ENCODE measurements at regions not wholly inside any gene's neighbourhood (a gene's known extent, or its start where the extent isn't known, plus 50 kb on each side); places are given as distances from the start of the nearest gene placed in this dataset.

GRCh38 chr2:129606496-129607270 lies 372.8 kb upstream of the RAB6C start:
- Histone ChIP-seq H3K27me3 (replicated peaks; ENCODE audit: control insufficient read depth, insufficient read depth, low read length, poor library complexity, severe bottlenecking) (no peaks in the 10 kb centered on the region), H3K4me3 (ENCODE audit: insufficient read depth, low read depth, low read length, poor library complexity, severe bottlenecking) (no peak overlapping the region), H3K4me1 (ENCODE audit: control insufficient read depth, insufficient read depth, low read length, poor library complexity, severe bottlenecking) (no peaks in the 10 kb centered on the region), H3K36me3 (ENCODE audit: control insufficient read depth, insufficient read depth, low read length) (no peaks in the 10 kb centered on the region), H3K27ac (ENCODE audit: insufficient read depth, low read length, poor library complexity, severe bottlenecking) (no peak overlapping the region), H3K9me3 (ENCODE audit: control insufficient read depth, low read length) (no peaks in the 10 kb centered on the region)
- no peak for DNase-seq

DNA sequence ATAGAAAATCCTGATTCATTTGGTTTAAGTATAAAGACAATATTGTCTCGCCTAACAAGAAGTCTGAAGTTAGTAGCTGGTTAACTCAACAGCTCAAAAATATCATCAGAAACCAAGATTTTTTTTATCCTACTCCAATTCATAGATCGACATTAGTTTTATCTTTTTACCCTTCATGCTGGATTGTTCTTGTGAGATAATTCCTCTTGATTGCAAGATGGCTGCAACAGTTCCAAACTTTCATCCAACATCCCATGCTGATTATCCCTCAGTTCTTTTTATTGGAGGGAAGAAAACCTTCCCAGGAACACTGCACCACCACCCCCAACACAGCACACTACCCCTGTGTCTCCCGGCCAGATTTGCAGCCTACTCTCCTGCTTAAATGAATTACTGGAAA lies 370.2 kb upstream of the RAB6C start:
- DNase-seq: no peak
- H3K27me3 ChIP-seq (replicated peaks; ENCODE audit: control insufficient read depth, insufficient read depth, low read length, poor library complexity, severe bottlenecking): no peaks in the 10 kb centered on the region
- no peaks in the 10 kb centered on the region for H3K4me1 ChIP-seq (ENCODE audit: control insufficient read depth, insufficient read depth, low read length, poor library complexity, severe bottlenecking)
- H3K9me3 ChIP-seq (ENCODE audit: control insufficient read depth, low read length): no peaks in the 10 kb centered on the region
- H3K36me3 ChIP-seq (ENCODE audit: control insufficient read depth, insufficient read depth, low read length): no peaks in the 10 kb centered on the region
- no peak overlapping the region for H3K27ac ChIP-seq (ENCODE audit: insufficient read depth, low read length, poor library complexity, severe bottlenecking)
- H3K4me3 ChIP-seq (ENCODE audit: insufficient read depth, low read depth, low read length, poor library complexity, severe bottlenecking): no peak overlapping the region

- DNase-seq: no peak
- Histone ChIP-seq H3K4me3 (ENCODE audit: insufficient read depth, low read depth, low read length, poor library complexity, severe bottlenecking) (no peak overlapping the region), H3K27ac (ENCODE audit: insufficient read depth, low read length, poor library complexity, severe bottlenecking) (no peak overlapping the region), H3K9me3 (ENCODE audit: control insufficient read depth, low read length) (no peaks in the 10 kb centered on the region), H3K4me1 (ENCODE audit: control insufficient read depth, insufficient read depth, low read length, poor library complexity, severe bottlenecking) (no peaks in the 10 kb centered on the region), H3K27me3 (replicated peaks; ENCODE audit: control insufficient read depth, insufficient read depth, low read length, poor library complexity, severe bottlenecking) (no peaks in the 10 kb centered on the region), H3K36me3 (ENCODE audit: control insufficient read depth, insufficient read depth, low read length) (no peaks in the 10 kb centered on the region)
Observed at GRCh38 chr2:129610766-129611165, 368.7 kb upstream of the RAB6C start.

DNA sequence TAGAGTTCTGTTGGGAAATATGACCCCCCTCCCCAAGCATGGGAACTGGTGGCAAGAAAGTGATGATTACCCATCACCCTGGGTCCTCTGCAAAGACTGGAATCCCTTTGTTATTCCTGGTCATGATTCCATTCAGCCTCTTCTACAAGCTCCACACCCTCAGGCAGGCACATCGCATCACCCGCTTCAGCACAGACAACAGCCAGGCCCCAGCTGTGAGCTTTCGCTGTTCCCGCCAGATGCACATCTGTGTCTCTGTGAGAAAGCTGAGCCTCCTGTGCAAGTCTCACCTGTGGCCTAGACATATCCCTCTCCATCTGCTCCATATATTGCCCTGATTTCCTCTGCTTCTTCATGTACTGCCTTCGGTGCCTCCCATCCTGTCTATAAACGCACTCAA lies 368.0 kb upstream of the RAB6C start:
- DNase-seq: no peak
- Histone ChIP-seq H3K27ac (ENCODE audit: insufficient read depth, low read length, poor library complexity, severe bottlenecking) (no peak overlapping the region), H3K4me3 (ENCODE audit: insufficient read depth, low read depth, low read length, poor library complexity, severe bottlenecking) (no peak overlapping the region), H3K9me3 (ENCODE audit: control insufficient read depth, low read length) (no peaks in the 10 kb centered on the region), H3K27me3 (replicated peaks; ENCODE audit: control insufficient read depth, insufficient read depth, low read length, poor library complexity, severe bottlenecking) (no peaks in the 10 kb centered on the region), H3K4me1 (ENCODE audit: control insufficient read depth, insufficient read depth, low read length, poor library complexity, severe bottlenecking) (no peaks in the 10 kb centered on the region), H3K36me3 (ENCODE audit: control insufficient read depth, insufficient read depth, low read length) (no peaks in the 10 kb centered on the region)

- no peak for DNase-seq
- Histone ChIP-seq H3K4me3 (ENCODE audit: insufficient read depth, low read depth, low read length, poor library complexity, severe bottlenecking) (no peak overlapping the region), H3K9me3 (ENCODE audit: control insufficient read depth, low read length) (no peaks in the 10 kb centered on the region), H3K27ac (ENCODE audit: insufficient read depth, low read length, poor library complexity, severe bottlenecking) (no peak overlapping the region), H3K27me3 (replicated peaks; ENCODE audit: control insufficient read depth, insufficient read depth, low read length, poor library complexity, severe bottlenecking) (no peaks in the 10 kb centered on the region), H3K4me1 (ENCODE audit: control insufficient read depth, insufficient read depth, low read length, poor library complexity, severe bottlenecking) (no peaks in the 10 kb centered on the region), H3K36me3 (ENCODE audit: control insufficient read depth, insufficient read depth, low read length) (no peaks in the 10 kb centered on the region)
Observed at GRCh38 chr2:129619471-129619870, 360.0 kb upstream of the RAB6C start.

GRCh38 chr2:129620411-129620810 lies 359.1 kb upstream of the RAB6C start:
- Histone ChIP-seq H3K36me3 (ENCODE audit: control insufficient read depth, insufficient read depth, low read length) (no peaks in the 10 kb centered on the region), H3K9me3 (ENCODE audit: control insufficient read depth, low read length) (no peaks in the 10 kb centered on the region)

GRCh38 chr2:129623783-129624182 lies 355.7 kb upstream of the RAB6C start:
- Histone ChIP-seq H3K27me3 (replicated peaks; ENCODE audit: control insufficient read depth, insufficient read depth, low read length, poor library complexity, severe bottlenecking) (no peaks in the 10 kb centered on the region), H3K4me1 (ENCODE audit: control insufficient read depth, insufficient read depth, low read length, poor library complexity, severe bottlenecking) (no peaks in the 10 kb centered on the region), H3K27ac (ENCODE audit: insufficient read depth, low read length, poor library complexity, severe bottlenecking) (no peak overlapping the region), H3K4me3 (ENCODE audit: insufficient read depth, low read depth, low read length, poor library complexity, severe bottlenecking) (no peak overlapping the region), H3K36me3 (ENCODE audit: control insufficient read depth, insufficient read depth, low read length) (no peaks in the 10 kb centered on the region), H3K9me3 (ENCODE audit: control insufficient read depth, low read length) (no peaks in the 10 kb centered on the region)
- no peak for DNase-seq

More at GRCh38 chr2:129620411-129620810, 359.1 kb upstream of the RAB6C start:
- H3K27ac ChIP-seq (ENCODE audit: insufficient read depth, low read length, poor library complexity, severe bottlenecking): no peak overlapping the region
- no peak overlapping the region for H3K4me3 ChIP-seq (ENCODE audit: insufficient read depth, low read depth, low read length, poor library complexity, severe bottlenecking)
- no peaks in the 10 kb centered on the region for H3K27me3 ChIP-seq (replicated peaks; ENCODE audit: control insufficient read depth, insufficient read depth, low read length, poor library complexity, severe bottlenecking)
- no peak for DNase-seq
- no peaks in the 10 kb centered on the region for H3K4me1 ChIP-seq (ENCODE audit: control insufficient read depth, insufficient read depth, low read length, poor library complexity, severe bottlenecking)

GRCh38 chr2:129627437-129627836 lies 352.0 kb upstream of the RAB6C start:
- H3K9me3 ChIP-seq (ENCODE audit: control insufficient read depth, low read length): no peaks in the 10 kb centered on the region
- no peaks in the 10 kb centered on the region for H3K4me1 ChIP-seq (ENCODE audit: control insufficient read depth, insufficient read depth, low read length, poor library complexity, severe bottlenecking)
- H3K27ac ChIP-seq (ENCODE audit: insufficient read depth, low read length, poor library complexity, severe bottlenecking): no peak overlapping the region
- H3K36me3 ChIP-seq (ENCODE audit: control insufficient read depth, insufficient read depth, low read length): no peaks in the 10 kb centered on the region
- H3K27me3 ChIP-seq (replicated peaks; ENCODE audit: control insufficient read depth, insufficient read depth, low read length, poor library complexity, severe bottlenecking): no peaks in the 10 kb centered on the region
- H3K4me3 ChIP-seq (ENCODE audit: insufficient read depth, low read depth, low read length, poor library complexity, severe bottlenecking): no peak overlapping the region
- DNase-seq: no peak

GRCh38 chr2:129636692-129637091 lies 342.8 kb upstream of the RAB6C start:
- Histone ChIP-seq H3K36me3 (ENCODE audit: control insufficient read depth, insufficient read depth, low read length) (no peaks in the 10 kb centered on the region), H3K27me3 (replicated peaks; ENCODE audit: control insufficient read depth, insufficient read depth, low read length, poor library complexity, severe bottlenecking) (no peaks in the 10 kb centered on the region), H3K4me1 (ENCODE audit: control insufficient read depth, insufficient read depth, low read length, poor library complexity, severe bottlenecking) (no peaks in the 10 kb centered on the region), H3K4me3 (ENCODE audit: insufficient read depth, low read depth, low read length, poor library complexity, severe bottlenecking) (no peak overlapping the region), H3K27ac (ENCODE audit: insufficient read depth, low read length, poor library complexity, severe bottlenecking) (no peak overlapping the region), H3K9me3 (ENCODE audit: control insufficient read depth, low read length) (no peaks in the 10 kb centered on the region)
- DNase-seq: no peak

GRCh38 chr2:129641371-129641770 lies 338.1 kb upstream of the RAB6C start:
- Histone ChIP-seq H3K4me3 (ENCODE audit: insufficient read depth, low read depth, low read length, poor library complexity, severe bottlenecking) (no peak overlapping the region), H3K36me3 (ENCODE audit: control insufficient read depth, insufficient read depth, low read length) (no peaks in the 10 kb centered on the region), H3K9me3 (ENCODE audit: control insufficient read depth, low read length) (no peaks in the 10 kb centered on the region), H3K4me1 (ENCODE audit: control insufficient read depth, insufficient read depth, low read length, poor library complexity, severe bottlenecking) (no peaks in the 10 kb centered on the region), H3K27me3 (replicated peaks; ENCODE audit: control insufficient read depth, insufficient read depth, low read length, poor library complexity, severe bottlenecking) (no peaks in the 10 kb centered on the region), H3K27ac (ENCODE audit: insufficient read depth, low read length, poor library complexity, severe bottlenecking) (no peak overlapping the region)
- DNase-seq: no peak
